Liver (tissue), 8 donors: ENCODE measurements at regions not wholly inside any gene's neighbourhood (a gene's known extent, or its start where the extent isn't known, plus 50 kb on each side); places are given as distances from the start of the nearest gene placed in this dataset.

ENCODE experiments used
- DNase-seq: peaks from one replicate; pipeline ENCODE4 v3.0.0-alpha.2; 2017; ENCODE audit warnings: low spot score
- H3K27ac ChIP-seq, 2 donors: one replicate each; pipeline ENCODE4 v1.7.0; 2013; ENCODE audit warnings: inconsistent platforms in 2 of 2, low read length in 2 of 2, control low read depth in 1 of 2, low read depth in 1 of 2, mild to moderate bottlenecking in 1 of 2
- H3K27me3 ChIP-seq, 4 donors: one replicate each; pipeline versions ENCODE4 v1.6.1 to v1.7.0; 2013; ENCODE audit warnings: low read length in 3 of 4, inconsistent platforms in 1 of 4, mild to moderate bottlenecking in 1 of 4, moderate library complexity in 1 of 4; ENCODE audit not compliant: control insufficient read depth in 4 of 4, insufficient read depth in 4 of 4
- H3K36me3 ChIP-seq, 4 donors: one replicate each; pipeline versions ENCODE4 v1.6.1 to v1.7.0; 2013; ENCODE audit warnings: low read length in 3 of 4, mild to moderate bottlenecking in 3 of 4, low read depth in 1 of 4, moderate library complexity in 1 of 4; ENCODE audit not compliant: control insufficient read depth in 4 of 4, insufficient read depth in 3 of 4
- H3K4me1 ChIP-seq, 4 donors: one replicate each; pipeline versions ENCODE4 v1.6.1 to v1.7.0; 2013; ENCODE audit warnings: low read length in 3 of 4, mild to moderate bottlenecking in 3 of 4, moderate library complexity in 1 of 4; ENCODE audit not compliant: control insufficient read depth in 4 of 4, insufficient read depth in 4 of 4
- H3K4me3 ChIP-seq, 3 donors: one replicate each; pipeline versions ENCODE4 v1.6.1 to v1.7.0; 2013; ENCODE audit warnings: low read length in 3 of 3, control low read depth in 1 of 3, low read depth in 1 of 3, mild to moderate bottlenecking in 1 of 3
- H3K9ac ChIP-seq, 2 donors: one replicate each; pipeline ENCODE4 v1.7.0; 2013; ENCODE audit warnings: low read length in 2 of 2, mild to moderate bottlenecking in 2 of 2, moderate library complexity in 2 of 2, control low read depth in 1 of 2, low read depth in 1 of 2
- H3K9me3 ChIP-seq, 4 donors: one replicate each; pipeline versions ENCODE4 v1.6.1 to v1.7.0; 2013; ENCODE audit warnings: low read length in 3 of 4; ENCODE audit not compliant: control insufficient read depth in 4 of 4
- ATF3 ChIP-seq: IDR thresholded peaks from 2 replicates; pipeline ENCODE4 v1.6.1; 2016; ENCODE audit warnings: antibody characterized with exemption
- CTCF ChIP-seq: fragments of 150-350 bp; IDR thresholded peaks from 2 replicates; pipeline ENCODE4 v1.5.1; 2017; ENCODE audit warnings: improper control_type of control experiment, low read depth, low read length; ENCODE audit not compliant: missing input control
- EGR1 ChIP-seq, 2 donors: IDR thresholded peaks; 2 replicates each; pipeline ENCODE4 v1.6.1; 2016 to 2018; ENCODE audit warnings: antibody characterized with exemption in 2 of 2, low read depth in 2 of 2
- FOXA1 ChIP-seq: IDR thresholded peaks from 2 replicates; pipeline ENCODE4 v1.6.1; 2016; ENCODE audit warnings: antibody characterized with exemption
- FOXA2 ChIP-seq: IDR thresholded peaks from 2 replicates; pipeline ENCODE4 v1.6.1; 2016; ENCODE audit warnings: antibody characterized with exemption
- GABPA ChIP-seq, 2 donors: IDR thresholded peaks in 1 of 2; conservative IDR thresholded peaks in 1 of 2; 2 replicates each; pipeline ENCODE4 v1.6.1; 2016; ENCODE audit warnings: antibody characterized with exemption in 2 of 2, mild to moderate bottlenecking in 1 of 2, moderate library complexity in 1 of 2
- HNF4A ChIP-seq, 2 donors: conservative IDR thresholded peaks; 2 replicates each; pipeline ENCODE4 v1.6.1; 2016; ENCODE audit warnings: antibody characterized with exemption in 2 of 2, mild to moderate bottlenecking in 2 of 2
- HNF4G ChIP-seq: IDR thresholded peaks from 2 replicates; pipeline ENCODE4 v1.6.1; 2016; ENCODE audit warnings: antibody characterized with exemption
- JUND ChIP-seq, 2 donors: IDR thresholded peaks; 2 replicates each; pipeline ENCODE4 v1.6.1; 2016; ENCODE audit warnings: antibody characterized with exemption in 2 of 2
- MAX ChIP-seq: IDR thresholded peaks from 2 replicates; pipeline ENCODE4 v1.6.1; 2016; ENCODE audit warnings: antibody characterized with exemption
- NR2F2 ChIP-seq: IDR thresholded peaks from 2 replicates; pipeline ENCODE4 v1.6.1; 2016; ENCODE audit warnings: antibody characterized with exemption
- RAD21 ChIP-seq, 2 donors: IDR thresholded peaks; 2 replicates each; pipeline ENCODE4 v1.6.1; 2016; ENCODE audit warnings: antibody characterized with exemption in 2 of 2, mild to moderate bottlenecking in 2 of 2
- REST ChIP-seq: IDR thresholded peaks from 2 replicates; pipeline ENCODE4 v1.6.1; 2016; ENCODE audit warnings: antibody characterized with exemption, mild to moderate bottlenecking
- RXRA ChIP-seq, 2 donors: IDR thresholded peaks; 2 replicates each; pipeline ENCODE4 v1.6.1; 2017 to 2018; ENCODE audit warnings: antibody characterized with exemption in 2 of 2, mild to moderate bottlenecking in 1 of 2
- SP1 ChIP-seq: IDR thresholded peaks from 2 replicates; pipeline ENCODE4 v1.6.1; 2018; ENCODE audit warnings: antibody characterized with exemption, mild to moderate bottlenecking
- TAF1 ChIP-seq: conservative IDR thresholded peaks from 2 replicates; pipeline ENCODE4 v1.6.1; 2016; ENCODE audit warnings: antibody characterized with exemption, mild to moderate bottlenecking
- YY1 ChIP-seq: IDR thresholded peaks from 2 replicates; pipeline ENCODE4 v1.6.1; 2016; ENCODE audit warnings: antibody characterized with exemption, mild to moderate bottlenecking
- ZBTB33 ChIP-seq: IDR thresholded peaks from 2 replicates; pipeline ENCODE4 v1.6.1; 2016; ENCODE audit warnings: antibody characterized with exemption
- WGBS: extraction: QIAGEN DNeasy Blood & Tissue Kit; methylation state at CpG from one replicate; pipeline ENCODE4 v1.1.7; 2013; 5-methylcytosine and 5-hydroxymethylcytosine counted together
- donor health status: healthy.
- donor health status: healthy.
- donor health status: healthy.
- donor health status: healthy.
- donor health status: healthy.

GRCh38 chr4:32158961-32159360 is 1438.8 kb downstream of the PCDH7 start:
- Histone ChIP-seq H3K4me1 (no peaks in the 10 kb centered on the region), H3K36me3 (no peaks in the 10 kb centered on the region), H3K27ac (no peak overlapping the region), H3K9me3 (no peaks in the 10 kb centered on the region), H3K27me3 (no peaks in the 10 kb centered on the region), H3K4me3 (no peak overlapping the region), H3K9ac (no peak overlapping the region)
- WGBS = 55% methylated on average over 1 of the region's 1 CpG
- TF ChIP-seq CTCF (no peak), RXRA (IDR thresholded peaks at IDR 0.05) (no peak), REST (no peak), TAF1 (no peak), YY1 (no peak), RAD21 (IDR thresholded peaks at IDR 0.05) (no peak), NR2F2 (no peak), EGR1 (IDR thresholded peaks at IDR 0.05; ENCODE audit: low read depth in 2 of 2) (no peak), GABPA (IDR thresholded peaks at IDR 0.05 in 1 of 2, conservative IDR thresholded peaks at IDR 0.05 in 1 of 2) (no peak), ZBTB33 (no peak), MAX (no peak), HNF4A (conservative IDR thresholded peaks at IDR 0.05) (no peak), HNF4G (no peak), SP1 (no peak), FOXA2 (no peak), ATF3 (no peak), JUND (IDR thresholded peaks at IDR 0.05) (no peak), FOXA1 (no peak)
- no peak for DNase-seq
